ENCODE measurements at regions not wholly inside any gene's neighbourhood (a gene's known extent, or its start where the extent isn't known, plus 50 kb on each side); places are given as distances from the start of the nearest gene placed in this dataset.
A peak's percentile ranks its signal among the peaks of the same experiment; 100 is the strongest.

- TF ChIP-seq CTCF (IDR thresholded peaks at IDR 0.05; ENCODE audit: low read depth, low read length) (no peak), MAX (IDR thresholded peaks at IDR 0.05; ENCODE audit: low read depth, low read length) (no peak), MYC (IDR thresholded peaks at IDR 0.05; ENCODE audit: low read depth, low read length) (no peak), POLR2A (IDR thresholded peaks at IDR 0.05; ENCODE audit: extremely low read depth, insufficient read length) (no peak)
- H3K4me3 ChIP-seq (ENCODE audit: low read depth, low read length) = no peak overlapping the region
- no peak for DNase-seq (ENCODE audit: low read depth)
These were observed 161.5 kb upstream of the KIF2A start for GRCh38 chr5:62144401-62145022.

- TF ChIP-seq MAX (IDR thresholded peaks at IDR 0.05; ENCODE audit: low read depth, low read length) (no peak), POLR2A (IDR thresholded peaks at IDR 0.05; ENCODE audit: extremely low read depth, insufficient read length) (no peak)
- DNase-seq (ENCODE audit: low read depth) = peak; percentile 41
- H3K4me3 ChIP-seq (ENCODE audit: low read depth, low read length) = no peak overlapping the region
These were observed 156.1 kb upstream of the KIF2A start for GRCh38 chr5:62149879-62150278.

GRCh38 chr5:62152394-62153087, 153.5 kb upstream of the KIF2A start:
- H3K4me3 ChIP-seq (ENCODE audit: low read depth, low read length) = no peak overlapping the region
- TF ChIP-seq MAX (IDR thresholded peaks at IDR 0.05; ENCODE audit: low read depth, low read length) = no peak
- TF ChIP-seq CTCF (IDR thresholded peaks at IDR 0.05; ENCODE audit: low read depth, low read length) = no peak
- no peak for TF ChIP-seq MYC (IDR thresholded peaks at IDR 0.05; ENCODE audit: low read depth, low read length)
- TF ChIP-seq POLR2A (IDR thresholded peaks at IDR 0.05; ENCODE audit: extremely low read depth, insufficient read length) = no peak
- DNase-seq (ENCODE audit: low read depth) = no peak

- TF ChIP-seq CTCF (IDR thresholded peaks at IDR 0.05; ENCODE audit: low read depth, low read length) = no peak
- TF ChIP-seq MYC (IDR thresholded peaks at IDR 0.05; ENCODE audit: low read depth, low read length) = no peak
- TF ChIP-seq MAX (IDR thresholded peaks at IDR 0.05; ENCODE audit: low read depth, low read length) = no peak
- TF ChIP-seq POLR2A (IDR thresholded peaks at IDR 0.05; ENCODE audit: extremely low read depth, insufficient read length) = no peak
- H3K4me3 ChIP-seq (ENCODE audit: low read depth, low read length) = no peak overlapping the region
- DNase-seq (ENCODE audit: low read depth) = no peak
These were observed 151.2 kb upstream of the KIF2A start for GRCh38 chr5:62154758-62155157.

- no peak for TF ChIP-seq MAX (IDR thresholded peaks at IDR 0.05; ENCODE audit: low read depth, low read length)
- TF ChIP-seq POLR2A (IDR thresholded peaks at IDR 0.05; ENCODE audit: extremely low read depth, insufficient read length) = no peak
- TF ChIP-seq CTCF (IDR thresholded peaks at IDR 0.05; ENCODE audit: low read depth, low read length) = no peak
- TF ChIP-seq MYC (IDR thresholded peaks at IDR 0.05; ENCODE audit: low read depth, low read length) = no peak
- no peak for DNase-seq (ENCODE audit: low read depth)
These were observed 150.0 kb upstream of the KIF2A start for GRCh38 chr5:62155988-62156387.

GRCh38 chr5:62167561-62168057, 138.4 kb upstream of the KIF2A start:
- no peak for DNase-seq (ENCODE audit: low read depth)
- H3K4me3 ChIP-seq (ENCODE audit: low read depth, low read length) = no peak overlapping the region
- no peak for TF ChIP-seq MYC (IDR thresholded peaks at IDR 0.05; ENCODE audit: low read depth, low read length)

More at GRCh38 chr5:62155988-62156387, 150.0 kb upstream of the KIF2A start:
- no peak overlapping the region for H3K4me3 ChIP-seq (ENCODE audit: low read depth, low read length)

Data from NB4 (cell line).